Tibial artery (tissue), 4 donors: ENCODE measurements at regions not wholly inside any gene's neighbourhood (a gene's known extent, or its start where the extent isn't known, plus 50 kb on each side); places are given as distances from the start of the nearest gene placed in this dataset.

ENCODE experiments used
- DNase-seq, 2 donors: peaks; one replicate each; pipeline ENCODE4 v3.0.0-alpha.2; 2019
- H3K27ac ChIP-seq, 2 donors: fragments of 200-600 bp; sonication (generic) in 1 of 2; 1 replicate in 1 of 2; 2 replicates in 1 of 2; pipeline ENCODE4 v1.5.1; 2018 to 2019; ENCODE audit warnings: mild to moderate bottlenecking in 1 of 2
- H3K27me3 ChIP-seq, 2 donors: fragments of 200-600 bp; sonication (generic) in 1 of 2; one replicate each; pipeline versions ENCODE4 v1.5.1 to v1.6.0; 2016 to 2019
- H3K36me3 ChIP-seq, 3 donors: fragments of 200-600 bp; sonication (generic) in 2 of 3; one replicate each; pipeline ENCODE4 v1.5.1; 2016 to 2019; ENCODE audit warnings: mild to moderate bottlenecking in 2 of 3
- H3K4me1 ChIP-seq, 4 donors: fragments of 200-600 bp; sonication (generic) in 2 of 4; 1 replicate in 3 of 4; 2 replicates in 1 of 4; pipeline ENCODE4 v1.5.1; 2016 to 2019
- H3K4me3 ChIP-seq, 2 donors: fragments of 200-600 bp; sonication (generic) in 1 of 2; 1 replicate in 1 of 2; 2 replicates in 1 of 2; pipeline ENCODE4 v1.5.1; 2018 to 2019; ENCODE audit warnings: mild to moderate bottlenecking in 2 of 2
- H3K9me3 ChIP-seq, 3 donors: fragments of 200-600 bp; sonication (generic) in 1 of 3; one replicate each; pipeline ENCODE4 v1.5.1; 2016 to 2019
- CTCF ChIP-seq, 2 experiments: fragments of 200-600 bp in 1 of 2; fragments of 450-650 bp in 1 of 2; IDR thresholded peaks; one replicate each; pipeline ENCODE4 v1.5.1; 2017 to 2019; ENCODE audit warnings: antibody characterized with exemption in 2 of 2, mild to moderate bottlenecking in 1 of 2, moderate library complexity in 1 of 2
- intact Hi-C: fragments of 100-400 bp; cut with DNase I; formaldehyde crosslinking; loops from one replicate; pipeline ENCODE4 v1.15.0; 2023; ENCODE audit warnings: low total_unique reads

- Histone ChIP-seq H3K4me3 (no peak overlapping the region), H3K27ac (no peak overlapping the region), H3K4me1 (peaks cover 0 to 22% (median 13%) of the 10 kb centered on the region in 4 donors), H3K36me3 (no peaks in the 10 kb centered on the region), H3K9me3 (no peaks in the 10 kb centered on the region), H3K27me3 (no peaks in the 10 kb centered on the region)
- no peak for DNase-seq
- TF ChIP-seq CTCF (IDR thresholded peaks at IDR 0.05): no peak
- intact Hi-C loops: no loop called here
Observed at GRCh38 chr10:43874984-43875383, 226.3 kb upstream of the ZNF32 start.

- Histone ChIP-seq H3K4me3 (no peak overlapping the region), H3K9me3 (no peaks in the 10 kb centered on the region), H3K27me3 (no peaks in the 10 kb centered on the region), H3K36me3 (no peaks in the 10 kb centered on the region), H3K27ac (no peak overlapping the region), H3K4me1 (peaks cover 0 to 22% (median 15%) of the 10 kb centered on the region in 4 donors)
- TF ChIP-seq CTCF (IDR thresholded peaks at IDR 0.05): no peak
- intact Hi-C loops: no loop called here
- no peak for DNase-seq
Observed at GRCh38 chr10:43873717-43874116, 225.0 kb upstream of the ZNF32 start.

- no peak for TF ChIP-seq CTCF (IDR thresholded peaks at IDR 0.05)
- intact Hi-C loops: no loop called here
- Histone ChIP-seq H3K36me3 (no peaks in the 10 kb centered on the region), H3K4me3 (no peak overlapping the region), H3K27ac (no peak overlapping the region), H3K27me3 (no peaks in the 10 kb centered on the region), H3K9me3 (no peaks in the 10 kb centered on the region), H3K4me1 (peaks cover 0 to 22% (median 17%) of the 10 kb centered on the region in 4 donors)
- no peak for DNase-seq
Observed at GRCh38 chr10:43872644-43873043, 224.0 kb upstream of the ZNF32 start.

- Histone ChIP-seq H3K27me3 (no peaks in the 10 kb centered on the region), H3K4me3 (no peak overlapping the region), H3K36me3 (no peaks in the 10 kb centered on the region), H3K4me1 (peaks cover 0 to 33% (median 22%) of the 10 kb centered on the region in 4 donors), H3K27ac (no peak overlapping the region), H3K9me3 (no peaks in the 10 kb centered on the region)
- no peak for DNase-seq
- TF ChIP-seq CTCF (IDR thresholded peaks at IDR 0.05): no peak
- intact Hi-C loops: no loop called here
Observed at GRCh38 chr10:43871545-43871944, 222.9 kb upstream of the ZNF32 start.

GRCh38 chr10:43870968-43871439 is 222.3 kb upstream of the ZNF32 start:
- Histone ChIP-seq H3K36me3 (no peaks in the 10 kb centered on the region), H3K4me3 (no peak overlapping the region), H3K27ac (no peak overlapping the region), H3K27me3 (no peaks in the 10 kb centered on the region), H3K4me1 (peaks cover 0 to 33% (median 22%) of the 10 kb centered on the region in 4 donors), H3K9me3 (no peaks in the 10 kb centered on the region)
- no peak for DNase-seq
- TF ChIP-seq CTCF (IDR thresholded peaks at IDR 0.05): no peak
- intact Hi-C loops: no loop called here
